Type B pancreatic cell (in vitro differentiated cells): ENCODE measurements at regions not wholly inside any gene's neighbourhood (a gene's known extent, or its start where the extent isn't known, plus 50 kb on each side); places are given as distances from the start of the nearest gene placed in this dataset.

ENCODE experiments used
- DNase-seq: peaks from one replicate; pipeline ENCODE4 v3.0.0; 2021; ENCODE audit warnings: mixed read lengths; ENCODE audit not compliant: unreplicated experiment; ENCODE audit errors: extremely low spot score
- H3K27ac Mint-ChIP-seq: 2 replicates; pipeline ENCODE4 v1.8.0; 2021; ENCODE audit warnings: mild to moderate bottlenecking, mixed read lengths
- H3K27me3 Mint-ChIP-seq: 2 replicates; pipeline ENCODE4 v1.8.0; 2021; ENCODE audit warnings: mixed read lengths
- H3K36me3 Mint-ChIP-seq: 2 replicates; pipeline ENCODE4 v1.8.0; 2021; ENCODE audit warnings: mixed read lengths
- H3K4me1 Mint-ChIP-seq: one replicate; pipeline ENCODE4 v1.8.0; 2021; ENCODE audit warnings: mixed read lengths; ENCODE audit not compliant: unreplicated experiment
- H3K4me3 Mint-ChIP-seq: 2 replicates; pipeline ENCODE4 v1.8.0; 2021; ENCODE audit warnings: mild to moderate bottlenecking, mixed read lengths
- H3K9me3 Mint-ChIP-seq: 2 replicates; pipeline ENCODE4 v1.8.0; 2021; ENCODE audit warnings: mixed read lengths
- TF ChIP-seq, protein P1 (sequence below): fragments of 200-600 bp; sonication (generic); conservative IDR thresholded peaks from 2 replicates; pipeline ENCODE4 v1.5.0; 2021; ENCODE audit warnings: antibody characterized with exemption, mild to moderate bottlenecking

DNA sequence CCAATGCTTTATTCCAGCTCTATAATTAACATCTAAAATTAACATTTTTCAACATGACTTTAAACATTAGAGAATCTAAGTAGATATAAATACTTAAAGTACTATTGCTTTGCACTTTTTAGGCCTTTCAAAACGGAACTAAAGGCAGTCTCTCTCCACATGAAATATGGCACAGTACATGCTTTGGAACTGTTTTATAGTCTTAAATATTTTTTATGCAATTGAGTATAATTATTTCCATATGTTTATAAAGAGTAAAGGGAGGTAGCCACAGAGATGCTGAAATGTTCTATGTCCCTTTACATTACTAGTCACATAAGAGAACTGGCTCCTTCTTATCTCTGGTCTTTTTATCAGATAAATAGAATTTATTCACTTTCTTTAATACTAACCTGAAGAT, 674.0 kb downstream of the PLCL1 start:
- Mint-ChIP-seq H3K4me3 (no peak overlapping the region), H3K9me3 (no peaks in the 10 kb centered on the region), H3K27ac (no peak overlapping the region), H3K27me3 (peaks cover 4% of the 10 kb centered on the region), H3K36me3 (no peaks in the 10 kb centered on the region), H3K4me1 (peaks cover 11% of the 10 kb centered on the region)
- DNase-seq = no peak
- TF ChIP-seq, protein P1, sequence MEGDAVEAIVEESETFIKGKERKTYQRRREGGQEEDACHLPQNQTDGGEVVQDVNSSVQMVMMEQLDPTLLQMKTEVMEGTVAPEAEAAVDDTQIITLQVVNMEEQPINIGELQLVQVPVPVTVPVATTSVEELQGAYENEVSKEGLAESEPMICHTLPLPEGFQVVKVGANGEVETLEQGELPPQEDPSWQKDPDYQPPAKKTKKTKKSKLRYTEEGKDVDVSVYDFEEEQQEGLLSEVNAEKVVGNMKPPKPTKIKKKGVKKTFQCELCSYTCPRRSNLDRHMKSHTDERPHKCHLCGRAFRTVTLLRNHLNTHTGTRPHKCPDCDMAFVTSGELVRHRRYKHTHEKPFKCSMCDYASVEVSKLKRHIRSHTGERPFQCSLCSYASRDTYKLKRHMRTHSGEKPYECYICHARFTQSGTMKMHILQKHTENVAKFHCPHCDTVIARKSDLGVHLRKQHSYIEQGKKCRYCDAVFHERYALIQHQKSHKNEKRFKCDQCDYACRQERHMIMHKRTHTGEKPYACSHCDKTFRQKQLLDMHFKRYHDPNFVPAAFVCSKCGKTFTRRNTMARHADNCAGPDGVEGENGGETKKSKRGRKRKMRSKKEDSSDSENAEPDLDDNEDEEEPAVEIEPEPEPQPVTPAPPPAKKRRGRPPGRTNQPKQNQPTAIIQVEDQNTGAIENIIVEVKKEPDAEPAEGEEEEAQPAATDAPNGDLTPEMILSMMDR = no peak

DNA sequence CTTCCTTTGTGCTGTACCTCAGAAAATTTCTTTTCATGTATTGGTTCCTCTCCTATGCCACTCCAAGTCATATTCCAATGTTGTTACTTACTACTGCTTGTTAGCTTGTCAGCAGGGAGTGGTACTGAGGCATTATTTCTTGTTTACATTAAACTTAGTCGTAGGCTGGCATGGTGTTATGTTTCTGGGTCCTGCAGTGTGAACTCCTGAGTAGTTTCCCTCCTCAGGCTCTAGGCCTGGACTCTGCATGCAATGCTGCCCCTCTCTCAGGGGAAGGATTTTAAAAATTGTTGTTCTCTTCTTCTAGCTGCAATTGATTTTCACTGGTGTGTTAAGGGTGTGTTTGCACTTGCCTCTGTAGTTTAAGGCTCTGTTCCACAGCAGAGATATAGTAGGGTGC, 671.6 kb downstream of the PLCL1 start:
- TF ChIP-seq, protein P1 = no peak
- no peaks in the 10 kb centered on the region for H3K27me3 Mint-ChIP-seq

DNA sequence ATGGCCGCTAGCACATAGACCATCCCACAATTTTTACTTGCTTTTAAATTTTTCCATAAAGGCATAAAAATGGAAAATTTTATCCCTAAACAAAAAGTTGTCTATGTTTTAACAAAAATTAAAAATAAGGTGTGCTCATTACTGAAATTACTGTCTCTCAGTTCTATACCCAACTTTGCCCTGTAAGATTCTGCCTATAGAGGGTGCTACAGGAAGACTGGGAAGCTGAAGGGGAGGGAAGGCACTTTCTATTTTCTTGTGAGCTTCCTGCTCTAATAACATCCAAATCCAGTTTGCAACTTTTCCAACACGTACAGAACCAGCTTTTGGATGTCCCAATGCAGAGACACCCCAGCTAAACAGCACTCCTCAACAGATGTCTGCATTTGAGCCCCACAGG, 666.9 kb downstream of the PLCL1 start:
- Mint-ChIP-seq H3K4me1 (peaks cover 5% of the 10 kb centered on the region), H3K4me3 (no peak overlapping the region), H3K27me3 (no peaks in the 10 kb centered on the region), H3K27ac (no peak overlapping the region), H3K36me3 (no peaks in the 10 kb centered on the region), H3K9me3 (no peaks in the 10 kb centered on the region)
- TF ChIP-seq, protein P1 = no peak
- no peak for DNase-seq

More for the DNA sequence above, 671.6 kb downstream of the PLCL1 start:
- DNase-seq = no peak
- H3K36me3 Mint-ChIP-seq = no peaks in the 10 kb centered on the region
- no peak overlapping the region for H3K4me3 Mint-ChIP-seq
- H3K4me1 Mint-ChIP-seq = peaks cover 11% of the 10 kb centered on the region
- no peak overlapping the region for H3K27ac Mint-ChIP-seq
- no peaks in the 10 kb centered on the region for H3K9me3 Mint-ChIP-seq

DNA sequence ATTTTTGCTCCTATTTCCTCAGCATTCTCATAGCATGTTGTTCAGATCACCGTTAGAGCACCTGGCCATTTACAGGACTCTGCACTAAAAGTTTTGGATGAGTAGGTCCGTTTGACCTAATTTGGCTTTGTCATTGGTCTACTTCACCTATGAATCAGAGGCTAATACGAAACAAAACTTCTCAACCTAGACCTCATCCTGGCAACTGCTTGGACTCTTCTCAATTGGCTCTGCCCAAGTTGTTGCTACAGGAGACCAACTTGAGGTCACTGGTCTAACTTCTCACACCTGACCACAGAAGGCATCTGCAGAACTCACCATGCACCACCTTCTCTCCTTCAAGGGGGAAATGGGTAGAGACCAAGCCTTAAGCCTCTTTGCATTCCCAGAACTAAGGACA, 663.7 kb downstream of the PLCL1 start:
- Mint-ChIP-seq H3K9me3 (no peaks in the 10 kb centered on the region), H3K27me3 (no peaks in the 10 kb centered on the region), H3K4me1 (no peaks in the 10 kb centered on the region), H3K27ac (no peak overlapping the region), H3K4me3 (no peak overlapping the region), H3K36me3 (no peaks in the 10 kb centered on the region)
- TF ChIP-seq, protein P1 = no peak
- DNase-seq = no peak

DNA sequence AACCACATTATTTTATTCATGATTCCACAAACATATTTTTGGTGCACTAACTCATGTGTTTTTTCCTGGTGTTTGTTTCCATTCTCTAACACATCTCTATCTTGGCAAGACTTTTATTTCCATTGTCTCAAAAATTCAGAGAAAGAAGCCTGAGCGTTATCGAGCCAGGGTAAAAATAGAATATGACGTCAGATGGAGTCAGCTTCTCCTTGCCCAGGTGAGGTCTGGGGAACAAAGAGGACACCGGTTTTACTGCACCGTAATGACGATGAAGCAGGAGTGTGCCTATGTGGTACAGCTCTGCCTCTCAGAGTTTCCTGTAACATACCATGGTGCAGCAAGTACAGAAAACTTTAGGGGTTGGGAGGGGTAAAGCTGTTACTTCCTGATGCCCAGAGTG, 661.6 kb downstream of the PLCL1 start:
- Mint-ChIP-seq H3K27ac (no peak overlapping the region), H3K36me3 (no peaks in the 10 kb centered on the region), H3K27me3 (no peaks in the 10 kb centered on the region)

More for the DNA sequence above, 661.6 kb downstream of the PLCL1 start:
- DNase-seq = no peak
- Mint-ChIP-seq H3K4me3 (no peak overlapping the region), H3K4me1 (no peaks in the 10 kb centered on the region), H3K9me3 (no peaks in the 10 kb centered on the region)
- TF ChIP-seq, protein P1 = no peak
